PC-3 (cell line): ENCODE measurements at regions not wholly inside any gene's neighbourhood (a gene's known extent, or its start where the extent isn't known, plus 50 kb on each side); places are given as distances from the start of the nearest gene placed in this dataset.

Experiments used
- ATAC-seq: fragments of 200-7000 bp; cut with Tn5 transposase; 2 replicates; pipeline ENCODE4 v1.9.1; 2020; ENCODE audit warnings: mild to moderate bottlenecking, moderate library complexity
- BruUV-seq: library from RNA; stranded (reverse); fragments of 400-500 nt; replicated peaks from 2 replicates; lab custom pipeline; 2021; lab: Mats Ljungman, UMichigan
- CTCF ChIA-PET: fragments of 300-600 bp; sonication (Branson Sonifier 250); formaldehyde crosslinking; loops from one replicate; lab custom pipeline; 2022; ENCODE audit warnings: antibody characterized with exemption; lab: Charles Lee
- POLR2A ChIA-PET: fragments of 300-600 bp; sonication (Branson Sonifier 250); formaldehyde crosslinking; loops from one replicate; lab custom pipeline; 2022; ENCODE audit warnings: antibody characterized with exemption; ENCODE audit not compliant: unreplicated experiment; lab: Charles Lee
- DNase-seq: peaks from one replicate; pipeline ENCODE4 v3.0.0-alpha.2; 2015
- H2AFZ ChIP-seq: fragments of 300-600 bp; sonication (generic); 2 replicates; pipeline ENCODE4 v1.6.0; 2016; ENCODE audit warnings: antibody characterized with exemption, low read length
- H3F3A ChIP-seq: fragments of 300-600 bp; sonication (generic); one replicate; pipeline ENCODE4 v1.6.0; 2017; ENCODE audit warnings: antibody characterized with exemption, low read length, control low read depth, mild to moderate bottlenecking; ENCODE audit not compliant: unreplicated experiment
- H3K27ac ChIP-seq: fragments of 300-600 bp; sonication (generic); 2 replicates; pipeline ENCODE4 v1.5.1; 2016; ENCODE audit warnings: mild to moderate bottlenecking, low read length
- H3K27me3 ChIP-seq: fragments of 300-600 bp; sonication (generic); 2 replicates; pipeline ENCODE4 v1.6.1; 2016; ENCODE audit warnings: low read length, mixed read lengths
- H3K36me3 ChIP-seq: fragments of 300-600 bp; sonication (generic); 2 replicates; pipeline ENCODE4 v1.6.1; 2016; ENCODE audit warnings: low read depth, mixed run types, low read length, mixed read lengths
- H3K4me1 ChIP-seq: fragments of 300-600 bp; sonication (generic); 2 replicates; pipeline ENCODE4 v1.5.1; 2016; ENCODE audit warnings: low read length; ENCODE audit not compliant: insufficient read depth
- H3K4me2 ChIP-seq: fragments of 300-600 bp; sonication (generic); 2 replicates; pipeline ENCODE4 v1.6.0; 2016; ENCODE audit warnings: low read length
- H3K4me3 ChIP-seq: fragments of 300-600 bp; sonication (generic); 2 replicates; pipeline ENCODE4 v1.5.1; 2016; ENCODE audit warnings: mild to moderate bottlenecking, low read length, mixed read lengths
- H3K79me2 ChIP-seq: fragments of 300-600 bp; sonication (generic); 2 replicates; pipeline ENCODE4 v1.6.1; 2017; ENCODE audit warnings: low read length, mixed read lengths
- H3K9ac ChIP-seq: fragments of 300-600 bp; sonication (generic); 2 replicates; pipeline ENCODE4 v1.6.0; 2016; ENCODE audit warnings: mild to moderate bottlenecking, low read length
- H3K9me2 ChIP-seq: fragments of 300-600 bp; sonication (generic); replicated peaks from 2 replicates; pipeline ENCODE4 v1.6.1; 2016; ENCODE audit warnings: mixed run types, low read length, mixed read lengths
- H3K9me3 ChIP-seq: fragments of 300-600 bp; sonication (generic); 2 replicates; pipeline ENCODE4 v1.6.1; 2016; ENCODE audit warnings: low read length, mixed read lengths
- H4K20me1 ChIP-seq: fragments of 300-600 bp; sonication (generic); 2 replicates; pipeline ENCODE4 v1.6.1; 2016; ENCODE audit warnings: low read length, mixed read lengths
- CTCF ChIP-seq: fragments of 300-600 bp; sonication (generic); conservative IDR thresholded peaks from 2 replicates; pipeline ENCODE4 v1.5.1; 2017; ENCODE audit warnings: antibody characterized with exemption, low read depth, mild to moderate bottlenecking, low read length
- EZH2 ChIP-seq: fragments of 300-600 bp; sonication (generic); IDR thresholded peaks from one replicate; pipeline ENCODE4 v1.6.1; 2017; ENCODE audit warnings: antibody characterized with exemption, mild to moderate bottlenecking, low read length; ENCODE audit not compliant: unreplicated experiment
- EZH2phosphoT487 ChIP-seq: fragments of 300-600 bp; sonication (generic); IDR thresholded peaks from 2 replicates; pipeline ENCODE4 v1.6.1; 2018; ENCODE audit warnings: mild to moderate bottlenecking, antibody characterized with exemption, low read length, borderline replicate concordance
- intact Hi-C: fragments of 100-400 bp; cut with micrococcal nuclease; formaldehyde crosslinking; loops from 2 replicates; pipeline ENCODE4 v1.9.0; 2023

DNA sequence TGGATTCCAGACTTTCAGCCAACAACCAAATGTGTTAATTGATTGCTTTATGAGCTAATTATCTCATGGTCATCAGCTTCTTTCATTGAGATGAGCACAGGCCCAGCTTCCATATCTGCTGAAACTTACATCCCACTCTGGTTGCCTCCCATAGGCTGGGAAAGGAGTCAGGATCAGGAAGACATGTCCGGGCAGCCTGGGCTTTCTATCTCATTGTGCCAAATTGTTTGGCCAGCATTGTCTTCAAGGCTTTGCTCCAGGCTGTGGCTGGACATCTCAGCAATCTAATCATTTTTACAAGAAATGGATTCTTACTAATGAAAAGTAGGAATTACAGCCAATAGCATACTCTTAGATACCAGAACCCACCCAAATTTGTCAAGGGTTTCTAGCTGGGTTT is 295.2 kb downstream of the CXCL12 start:
- BruUV-seq = no TSS peak
- ChIA-PET CTCF (no interaction called here), POLR2A (no interaction called here)
- no peak overlapping the region for H2AFZ ChIP-seq
- H3K9ac ChIP-seq = no peak overlapping the region
- 0 out of 2 replicates have a peak, but pooled peaks cover 4% of the 10 kb centered on the region for H3K9me3 ChIP-seq
- DNase-seq = no peak
- H3K79me2 ChIP-seq = no peaks in the 10 kb centered on the region
- intact Hi-C loops = no loop called here
- no peak overlapping the region for H3K4me2 ChIP-seq
- TF ChIP-seq EZH2phosphoT487 = no peak
- TF ChIP-seq CTCF = no peak
- TF ChIP-seq EZH2 = no peak
- no peak for ATAC-seq
- H3K9me2 ChIP-seq = no peaks in the 10 kb centered on the region
- no peaks in the 10 kb centered on the region for H4K20me1 ChIP-seq
- no peaks in the 10 kb centered on the region for H3K27me3 ChIP-seq
- H3K4me1 ChIP-seq = no peaks in the 10 kb centered on the region
- no peak overlapping the region for H3K27ac ChIP-seq
- no peak overlapping the region for H3K4me3 ChIP-seq
- no peaks in the 10 kb centered on the region for H3K36me3 ChIP-seq
- H3F3A ChIP-seq = no peaks in the 10 kb centered on the region

- no peaks in the 10 kb centered on the region for H3K36me3 ChIP-seq
- H3K9ac ChIP-seq = no peak overlapping the region
- no TSS peak for BruUV-seq
- no peak overlapping the region for H2AFZ ChIP-seq
- H3K4me1 ChIP-seq = no peaks in the 10 kb centered on the region
- no peak for ATAC-seq
- H3K27ac ChIP-seq = no peak overlapping the region
- no peaks in the 10 kb centered on the region for H3K27me3 ChIP-seq
- no peaks in the 10 kb centered on the region for H3F3A ChIP-seq
- CTCF ChIA-PET = no interaction called here
- POLR2A ChIA-PET = no interaction called here
- no peaks in the 10 kb centered on the region for H3K79me2 ChIP-seq
- no peak for DNase-seq
- H4K20me1 ChIP-seq = no peaks in the 10 kb centered on the region
- H3K9me2 ChIP-seq = no peaks in the 10 kb centered on the region
- H3K4me3 ChIP-seq = no peak overlapping the region
- no peak for TF ChIP-seq CTCF
- intact Hi-C loops = no loop called here
- no peak overlapping the region for H3K4me2 ChIP-seq
- 0 out of 2 replicates have a peak, but pooled peaks cover 4% of the 10 kb centered on the region for H3K9me3 ChIP-seq
Observed at GRCh38 chr10:44087403-44087802, 297.5 kb downstream of the CXCL12 start.

DNA sequence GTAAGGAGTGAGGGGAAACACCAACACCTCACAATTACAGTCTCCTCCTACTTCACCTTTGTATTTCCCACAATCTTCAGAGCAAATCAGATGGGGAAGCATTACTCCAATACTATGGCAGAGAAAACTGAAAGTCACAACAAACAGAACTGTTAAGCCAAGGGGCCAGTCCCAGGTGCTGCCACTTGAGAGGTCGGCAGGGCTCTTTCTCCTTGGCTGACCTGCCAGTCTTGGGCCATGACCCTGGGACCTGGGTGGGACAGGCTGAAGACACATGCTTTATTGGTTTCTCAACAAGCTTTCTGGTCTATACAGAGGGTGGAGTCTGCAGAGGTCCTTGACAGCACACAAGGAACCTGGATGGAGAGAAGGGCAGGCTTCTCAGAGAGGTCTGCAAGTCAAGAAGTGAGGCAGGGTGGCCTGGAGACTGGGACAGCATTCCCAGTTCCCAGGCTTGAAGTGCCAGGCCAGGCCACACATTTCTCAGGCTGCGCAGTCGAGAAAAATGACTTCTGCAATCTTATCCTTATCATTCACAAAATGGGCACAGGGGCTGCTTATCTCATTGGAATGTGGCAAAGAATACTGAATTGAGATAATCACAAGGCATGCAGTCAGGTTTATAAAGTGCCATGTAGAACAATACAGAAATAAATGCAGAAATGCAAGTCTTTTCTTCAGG is 301.0 kb downstream of the CXCL12 start:
- intact Hi-C loops = no loop called here

More for the DNA sequence above, 301.0 kb downstream of the CXCL12 start:
- H3K9me3 ChIP-seq = 0 out of 2 replicates have a peak, but pooled peaks cover 4% of the 10 kb centered on the region
- no peaks in the 10 kb centered on the region for H3F3A ChIP-seq
- H3K4me2 ChIP-seq = no peak overlapping the region
- TF ChIP-seq CTCF (no peak), EZH2phosphoT487 (no peak), EZH2 (no peak)
- H3K27ac ChIP-seq = no peak overlapping the region
- H3K4me1 ChIP-seq = no peaks in the 10 kb centered on the region
- H2AFZ ChIP-seq = no peak overlapping the region
- DNase-seq = no peak
- no peak overlapping the region for H3K9ac ChIP-seq
- no peaks in the 10 kb centered on the region for H3K36me3 ChIP-seq
- H3K79me2 ChIP-seq = no peaks in the 10 kb centered on the region
- no peak overlapping the region for H3K4me3 ChIP-seq
- H3K27me3 ChIP-seq = no peaks in the 10 kb centered on the region
- no peak for ATAC-seq
- BruUV-seq = no TSS peak
- POLR2A ChIA-PET = no interaction called here
- no peaks in the 10 kb centered on the region for H3K9me2 ChIP-seq
- CTCF ChIA-PET = no interaction called here
- H4K20me1 ChIP-seq = no peaks in the 10 kb centered on the region
